Kidney (tissue), 13 donors: ENCODE measurements at regions not wholly inside any gene's neighbourhood (a gene's known extent, or its start where the extent isn't known, plus 50 kb on each side); places are given as distances from the start of the nearest gene placed in this dataset.

Experiments
- DNase-seq, 5 donors: peaks; one replicate each; pipeline ENCODE4 v3.0.0-alpha.2; 2013 to 2020
- FAIRE-seq: peaks from 2 replicates; lab custom pipeline; 2012; peaks lifted over from hg19 to GRCh38; lab: Jason Lieb, UNC
- H3K27ac ChIP-seq, 2 donors: one replicate each; pipeline ENCODE4 v1.7.0; 2013; ENCODE audit warnings: low read depth in 2 of 2, low read length in 2 of 2, inconsistent platforms in 1 of 2
- H3K27me3 ChIP-seq: one replicate; pipeline ENCODE4 v1.7.1; 2013; ENCODE audit warnings: low read length, inconsistent platforms; ENCODE audit not compliant: control insufficient read depth, insufficient read depth
- H3K36me3 ChIP-seq, 3 donors: one replicate each; pipeline versions ENCODE4 v1.7.0 to v1.7.1; 2013; ENCODE audit warnings: low read length in 3 of 3, control low read depth in 1 of 3, inconsistent platforms in 1 of 3; ENCODE audit not compliant: insufficient read depth in 3 of 3, control insufficient read depth in 2 of 3
- H3K4me1 ChIP-seq, 3 donors: one replicate each; pipeline versions ENCODE4 v1.7.0 to v1.7.1; 2013; ENCODE audit warnings: low read length in 3 of 3, inconsistent platforms in 1 of 3, low read depth in 1 of 3; ENCODE audit not compliant: control insufficient read depth in 2 of 3, insufficient read depth in 2 of 3
- H3K4me3 ChIP-seq, 3 donors: one replicate each; pipeline versions ENCODE4 v1.7.0 to v1.8.1; 2013; ENCODE audit warnings: low read length in 3 of 3, control low read depth in 1 of 3, inconsistent platforms in 1 of 3
- H3K9ac ChIP-seq, 3 donors: one replicate each; pipeline versions ENCODE4 v1.7.0 to v1.7.1; 2013; ENCODE audit warnings: low read length in 3 of 3, control low read depth in 1 of 3, inconsistent platforms in 1 of 3
- H3K9me3 ChIP-seq, 3 donors: one replicate each; pipeline versions ENCODE4 v1.7.0 to v1.7.1; 2013; ENCODE audit warnings: low read length in 3 of 3, control low read depth in 1 of 3, inconsistent platforms in 1 of 3; ENCODE audit not compliant: control insufficient read depth in 2 of 3, insufficient read depth in 1 of 3
- intact Hi-C: fragments of 100-400 bp; cut with DNase I; formaldehyde crosslinking; loops from one replicate; pipeline ENCODE4 v1.11.1; 2022
- TF ChIP-seq, protein P1 (sequence below): IDR thresholded peaks from 3 replicates; pipeline ENCODE4 v1.5.1; 2012; ENCODE audit warnings: mild to moderate bottlenecking, moderate library complexity, borderline replicate concordance; ENCODE audit not compliant: insufficient read depth; ENCODE audit errors: extremely low read depth
- donor health status: control.
- donor health status: control.
- donor health status: control.
- donor health status: control.
- donor health status: control.
- donor health status: DM: yes; HTN: yes; CAD: no.
- donor health status: Normal renal cell carcinoma (clear cell type).

DNA sequence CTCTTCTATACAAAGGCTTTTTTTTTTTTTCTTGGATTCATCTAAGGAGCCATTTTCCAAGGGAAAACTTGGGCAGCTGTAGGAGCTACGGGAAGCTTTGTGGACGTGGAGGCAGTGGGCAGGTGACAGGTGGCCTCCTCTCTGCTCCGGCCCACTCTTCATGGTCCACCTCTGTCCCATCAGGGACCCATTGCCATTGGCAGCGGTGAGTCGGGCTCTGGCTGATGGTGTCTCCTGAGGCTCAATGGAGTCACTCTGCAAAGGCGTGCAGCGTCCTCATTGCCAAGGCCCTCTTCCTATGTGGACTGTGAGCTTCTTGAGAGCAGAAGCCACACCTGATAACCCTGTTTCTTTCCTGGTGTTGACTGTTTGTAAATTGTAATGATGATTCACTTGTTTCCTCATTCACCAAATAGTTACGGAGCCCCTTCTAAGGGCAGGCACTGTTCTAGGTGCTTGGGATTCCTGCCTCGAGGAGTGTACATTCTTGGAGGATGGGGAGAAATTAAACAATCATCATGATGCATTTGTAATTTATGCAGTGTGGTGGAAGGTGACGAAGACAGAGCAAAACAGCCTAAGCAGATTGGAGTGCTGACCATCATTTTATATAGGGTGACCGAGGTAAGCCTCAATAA is 240.3 kb upstream of the HS6ST1 start:
- DNase-seq: peak in 1 of 5 donors; percentile 16
- Histone ChIP-seq H3K9me3 (no peaks in the 10 kb centered on the region), H3K4me1 (peaks cover 0 to 4% (median 0%) of the 10 kb centered on the region in 3 donors), H3K36me3 (no peaks in the 10 kb centered on the region), H3K27me3 (no peaks in the 10 kb centered on the region), H3K9ac (no peak overlapping the region), H3K27ac (no peak overlapping the region), H3K4me3 (no peak overlapping the region)
- FAIRE-seq: no peak
- intact Hi-C loops: no loop called here
- TF ChIP-seq, protein P1, sequence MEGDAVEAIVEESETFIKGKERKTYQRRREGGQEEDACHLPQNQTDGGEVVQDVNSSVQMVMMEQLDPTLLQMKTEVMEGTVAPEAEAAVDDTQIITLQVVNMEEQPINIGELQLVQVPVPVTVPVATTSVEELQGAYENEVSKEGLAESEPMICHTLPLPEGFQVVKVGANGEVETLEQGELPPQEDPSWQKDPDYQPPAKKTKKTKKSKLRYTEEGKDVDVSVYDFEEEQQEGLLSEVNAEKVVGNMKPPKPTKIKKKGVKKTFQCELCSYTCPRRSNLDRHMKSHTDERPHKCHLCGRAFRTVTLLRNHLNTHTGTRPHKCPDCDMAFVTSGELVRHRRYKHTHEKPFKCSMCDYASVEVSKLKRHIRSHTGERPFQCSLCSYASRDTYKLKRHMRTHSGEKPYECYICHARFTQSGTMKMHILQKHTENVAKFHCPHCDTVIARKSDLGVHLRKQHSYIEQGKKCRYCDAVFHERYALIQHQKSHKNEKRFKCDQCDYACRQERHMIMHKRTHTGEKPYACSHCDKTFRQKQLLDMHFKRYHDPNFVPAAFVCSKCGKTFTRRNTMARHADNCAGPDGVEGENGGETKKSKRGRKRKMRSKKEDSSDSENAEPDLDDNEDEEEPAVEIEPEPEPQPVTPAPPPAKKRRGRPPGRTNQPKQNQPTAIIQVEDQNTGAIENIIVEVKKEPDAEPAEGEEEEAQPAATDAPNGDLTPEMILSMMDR: no peak

DNA sequence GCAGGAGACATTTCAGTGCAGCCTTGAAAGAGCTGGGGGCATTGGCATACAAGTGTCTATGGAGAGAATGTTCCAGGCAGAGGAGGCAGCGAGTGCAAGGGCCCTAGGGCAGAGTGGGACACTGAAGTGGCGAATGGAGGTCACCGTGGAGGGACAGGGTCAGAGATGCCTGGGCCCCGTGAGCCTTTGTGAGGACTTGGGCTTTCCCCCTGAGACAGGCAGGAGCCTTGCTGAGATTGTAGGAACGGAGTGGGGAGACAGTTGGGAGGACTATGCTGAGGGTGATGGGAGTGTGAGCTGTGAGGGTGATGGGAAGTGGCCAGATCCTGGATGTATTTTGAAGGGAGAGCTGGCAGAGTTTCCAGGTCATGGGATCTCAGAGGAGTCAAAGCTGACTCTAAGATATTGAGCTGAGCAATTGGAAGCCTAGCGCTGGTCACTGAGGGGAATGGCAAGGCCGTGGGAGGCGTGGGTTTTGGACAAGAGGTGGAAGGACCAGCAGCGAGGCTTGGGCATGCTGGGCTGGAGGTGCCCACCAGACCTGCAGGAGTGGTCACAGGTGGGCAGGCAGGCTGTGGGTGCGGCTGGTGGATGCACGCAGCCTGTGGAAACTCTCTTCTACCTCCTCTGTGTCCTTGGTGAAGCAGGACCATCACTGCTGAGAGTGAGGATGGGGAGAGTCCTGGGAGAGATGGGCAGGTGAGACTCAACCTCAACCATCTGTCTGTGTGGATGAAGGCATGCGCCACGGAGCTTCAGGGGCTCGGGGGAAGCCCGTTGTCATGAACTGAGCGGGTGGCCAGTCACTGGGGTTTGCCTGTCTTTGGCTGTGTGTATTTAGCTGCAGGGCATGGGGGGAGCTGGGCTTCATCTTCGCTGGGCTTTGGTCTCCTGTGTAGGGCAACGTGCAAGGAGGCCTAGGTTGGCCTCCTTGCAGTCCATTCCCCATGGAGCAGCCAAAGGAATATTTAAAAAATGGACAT is 241.2 kb upstream of the HS6ST1 start:
- no peaks in the 10 kb centered on the region for H3K36me3 ChIP-seq
- H3K9me3 ChIP-seq: no peaks in the 10 kb centered on the region
- H3K4me3 ChIP-seq: no peak overlapping the region
- FAIRE-seq (no peak), DNase-seq (peak in 1 of 5 donors; percentile 32)
- H3K27me3 ChIP-seq: no peaks in the 10 kb centered on the region
- H3K9ac ChIP-seq: no peak overlapping the region
- no peak overlapping the region for H3K27ac ChIP-seq
- intact Hi-C loops: no loop called here
- peaks cover 0 to 4% (median 0%) of the 10 kb centered on the region in 3 donors for H3K4me1 ChIP-seq
- TF ChIP-seq, protein P1: no peak

DNA sequence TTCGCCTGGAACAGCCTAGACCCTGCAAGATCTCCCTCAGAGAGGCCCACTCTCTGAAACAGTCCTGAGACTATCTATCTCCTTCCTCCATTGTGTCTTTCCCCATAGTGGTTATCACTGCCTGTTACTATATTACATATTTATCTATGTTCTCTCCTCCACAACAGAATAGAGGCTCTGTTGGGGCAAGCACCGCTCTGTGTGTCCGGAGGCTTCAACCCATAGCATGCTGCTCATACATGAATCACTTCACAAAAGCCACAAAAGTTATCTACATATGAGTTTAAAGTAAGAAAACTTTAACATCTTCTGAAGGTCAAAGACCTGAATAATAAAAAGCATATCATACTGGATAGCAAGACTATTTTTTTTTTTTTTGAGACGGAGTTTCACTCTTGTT is 242.1 kb upstream of the HS6ST1 start:
- Histone ChIP-seq H3K4me3 (no peak overlapping the region), H3K9me3 (no peaks in the 10 kb centered on the region), H3K4me1 (peaks cover 0 to 4% (median 0%) of the 10 kb centered on the region in 3 donors), H3K9ac (no peak overlapping the region), H3K36me3 (no peaks in the 10 kb centered on the region), H3K27me3 (no peaks in the 10 kb centered on the region), H3K27ac (no peak overlapping the region)
- TF ChIP-seq, protein P1: no peak
- intact Hi-C loops: no loop called here
- DNase-seq: no peak
- FAIRE-seq: no peak
